ENCODE measurements at regions not wholly inside any gene's neighbourhood (a gene's known extent, or its start where the extent isn't known, plus 50 kb on each side); places are given as distances from the start of the nearest gene placed in this dataset.

GRCh38 chr2:106004851-106005250 lies 189.2 kb downstream of the UXS1 start:
- Histone ChIP-seq H3K9me3 (replicated peaks in 1 of 2; ENCODE audit: control insufficient read depth in 2 of 2, insufficient read depth in 1 of 2, low read depth in 1 of 2, low read length in 2 of 2) (peaks cover 0 to 11% of the 10 kb centered on the region in 2 donors), H2BK5ac (ENCODE audit: low read length) (no peak overlapping the region), H3K14ac (ENCODE audit: low read length) (no peak overlapping the region), H2BK120ac (ENCODE audit: low read depth, low read length) (no peak overlapping the region), H3K4me3 (ENCODE audit: low read length in 2 of 2) (no peak overlapping the region), H3K27ac (replicated peaks; ENCODE audit: low read length) (no peak overlapping the region), H3K9ac (ENCODE audit: low read depth, low read length, poor library complexity) (no peak overlapping the region), H2BK12ac (ENCODE audit: low read length) (no peak overlapping the region), H3K4ac (ENCODE audit: low read length) (no peak overlapping the region), H3K79me1 (ENCODE audit: low read depth, low read length) (no peaks in the 10 kb centered on the region), H3K4me1 (ENCODE audit: control insufficient read depth in 2 of 2, insufficient read depth in 1 of 2, low read depth in 1 of 2, low read length in 2 of 2) (no peaks in the 10 kb centered on the region), H3K27me3 (ENCODE audit: control insufficient read depth in 3 of 3, insufficient read depth in 3 of 3, low read depth in 1 of 3, low read length in 3 of 3) (no peaks in the 10 kb centered on the region), H4K8ac (ENCODE audit: low read depth, low read length) (no peak overlapping the region), H3K36me3 (replicated peaks in 1 of 2; ENCODE audit: control insufficient read depth in 2 of 2, insufficient read depth in 2 of 2, low read length in 2 of 2) (no peaks in the 10 kb centered on the region), H3K4me2 (ENCODE audit: insufficient read depth, low read length, poor library complexity, severe bottlenecking) (no peak overlapping the region), H3K18ac (ENCODE audit: low read length) (no peak overlapping the region), H2AK5ac (ENCODE audit: low read depth, low read length) (no peak overlapping the region), H2BK15ac (ENCODE audit: low read length) (no peak overlapping the region), H2AFZ (ENCODE audit: low read length) (no peak overlapping the region), H3K23ac (ENCODE audit: low read depth, low read length, poor library complexity) (no peak overlapping the region), H4K91ac (ENCODE audit: low read depth, low read length, poor library complexity) (no peak overlapping the region)
- no peak for DNase-seq (ENCODE audit: low spot score)
- no CpG with 5 or more reads among the region's 1 CpG for WGBS, 2 donors (ENCODE audit: extremely low coverage in 2 of 2, insufficient read length in 2 of 2, insufficient replicate concordance in 1 of 2)

GRCh38 chr2:105999211-105999989 lies 194.7 kb downstream of the UXS1 start:
- Histone ChIP-seq H3K9ac (ENCODE audit: low read depth, low read length, poor library complexity) (no peak overlapping the region), H3K9me3 (replicated peaks in 1 of 2; ENCODE audit: control insufficient read depth in 2 of 2, insufficient read depth in 1 of 2, low read depth in 1 of 2, low read length in 2 of 2) (peaks cover 0 to 1% of the 10 kb centered on the region in 2 donors), H3K4me1 (ENCODE audit: control insufficient read depth in 2 of 2, insufficient read depth in 1 of 2, low read depth in 1 of 2, low read length in 2 of 2) (no peaks in the 10 kb centered on the region), H2BK12ac (ENCODE audit: low read length) (no peak overlapping the region), H3K4ac (ENCODE audit: low read length) (no peak overlapping the region), H3K14ac (ENCODE audit: low read length) (no peak overlapping the region), H3K27me3 (ENCODE audit: control insufficient read depth in 3 of 3, insufficient read depth in 3 of 3, low read depth in 1 of 3, low read length in 3 of 3) (no peaks in the 10 kb centered on the region), H4K8ac (ENCODE audit: low read depth, low read length) (no peak overlapping the region), H2AFZ (ENCODE audit: low read length) (no peak overlapping the region), H3K79me1 (ENCODE audit: low read depth, low read length) (no peaks in the 10 kb centered on the region), H3K4me2 (ENCODE audit: insufficient read depth, low read length, poor library complexity, severe bottlenecking) (no peak overlapping the region), H2AK5ac (ENCODE audit: low read depth, low read length) (no peak overlapping the region), H4K91ac (ENCODE audit: low read depth, low read length, poor library complexity) (no peak overlapping the region), H2BK120ac (ENCODE audit: low read depth, low read length) (no peak overlapping the region), H3K36me3 (replicated peaks in 1 of 2; ENCODE audit: control insufficient read depth in 2 of 2, insufficient read depth in 2 of 2, low read length in 2 of 2) (no peaks in the 10 kb centered on the region), H3K4me3 (ENCODE audit: low read length in 2 of 2) (no peak overlapping the region), H2BK5ac (ENCODE audit: low read length) (no peak overlapping the region), H3K23ac (ENCODE audit: low read depth, low read length, poor library complexity) (no peak overlapping the region), H2BK15ac (ENCODE audit: low read length) (no peak overlapping the region), H3K18ac (ENCODE audit: low read length) (no peak overlapping the region), H3K27ac (replicated peaks; ENCODE audit: low read length) (no peak overlapping the region)
- WGBS, 2 donors (ENCODE audit: extremely low coverage in 2 of 2, insufficient read length in 2 of 2, insufficient replicate concordance in 1 of 2): no CpG with 5 or more reads among the region's 6 CpGs
- DNase-seq (ENCODE audit: low spot score): no peak

- Histone ChIP-seq H3K9ac (ENCODE audit: low read depth, low read length, poor library complexity) (no peak overlapping the region), H3K9me3 (replicated peaks in 1 of 2; ENCODE audit: control insufficient read depth in 2 of 2, insufficient read depth in 1 of 2, low read depth in 1 of 2, low read length in 2 of 2) (peaks cover 0 to 3% of the 10 kb centered on the region in 2 donors), H2BK120ac (ENCODE audit: low read depth, low read length) (no peak overlapping the region), H3K4ac (ENCODE audit: low read length) (no peak overlapping the region), H2AK5ac (ENCODE audit: low read depth, low read length) (no peak overlapping the region), H2BK15ac (ENCODE audit: low read length) (no peak overlapping the region), H3K14ac (ENCODE audit: low read length) (no peak overlapping the region), H3K23ac (ENCODE audit: low read depth, low read length, poor library complexity) (no peak overlapping the region), H2BK12ac (ENCODE audit: low read length) (no peak overlapping the region), H3K79me1 (ENCODE audit: low read depth, low read length) (no peaks in the 10 kb centered on the region), H3K4me2 (ENCODE audit: insufficient read depth, low read length, poor library complexity, severe bottlenecking) (no peak overlapping the region), H3K18ac (ENCODE audit: low read length) (no peak overlapping the region), H3K4me3 (ENCODE audit: low read length in 2 of 2) (no peak overlapping the region), H2BK5ac (ENCODE audit: low read length) (no peak overlapping the region), H3K27ac (replicated peaks; ENCODE audit: low read length) (no peak overlapping the region), H4K91ac (ENCODE audit: low read depth, low read length, poor library complexity) (no peak overlapping the region), H3K36me3 (replicated peaks in 1 of 2; ENCODE audit: control insufficient read depth in 2 of 2, insufficient read depth in 2 of 2, low read length in 2 of 2) (no peaks in the 10 kb centered on the region), H2AFZ (ENCODE audit: low read length) (no peak overlapping the region), H3K27me3 (ENCODE audit: control insufficient read depth in 3 of 3, insufficient read depth in 3 of 3, low read depth in 1 of 3, low read length in 3 of 3) (no peaks in the 10 kb centered on the region), H3K4me1 (ENCODE audit: control insufficient read depth in 2 of 2, insufficient read depth in 1 of 2, low read depth in 1 of 2, low read length in 2 of 2) (no peaks in the 10 kb centered on the region), H4K8ac (ENCODE audit: low read depth, low read length) (no peak overlapping the region)
- no CpG with 5 or more reads among the region's 2 CpGs for WGBS, 2 donors (ENCODE audit: extremely low coverage in 2 of 2, insufficient read length in 2 of 2, insufficient replicate concordance in 1 of 2)
- no peak for DNase-seq (ENCODE audit: low spot score)
Measured at GRCh38 chr2:105997711-105998110, 196.4 kb downstream of the UXS1 start.

- H4K91ac ChIP-seq (ENCODE audit: low read depth, low read length, poor library complexity): no peak overlapping the region
- no peak overlapping the region for H3K4me2 ChIP-seq (ENCODE audit: insufficient read depth, low read length, poor library complexity, severe bottlenecking)
- H3K9me3 ChIP-seq (replicated peaks in 1 of 2; ENCODE audit: control insufficient read depth in 2 of 2, insufficient read depth in 1 of 2, low read depth in 1 of 2, low read length in 2 of 2): peaks cover 7 to 8% of the 10 kb centered on the region in 2 donors
- H3K79me1 ChIP-seq (ENCODE audit: low read depth, low read length): no peaks in the 10 kb centered on the region
- H3K27me3 ChIP-seq (ENCODE audit: control insufficient read depth in 3 of 3, insufficient read depth in 3 of 3, low read depth in 1 of 3, low read length in 3 of 3): peaks cover 0 to 2% (median 0%) of the 10 kb centered on the region in 3 experiments
- no peak overlapping the region for H2AFZ ChIP-seq (ENCODE audit: low read length)
- H3K4me1 ChIP-seq (ENCODE audit: control insufficient read depth in 2 of 2, insufficient read depth in 1 of 2, low read depth in 1 of 2, low read length in 2 of 2): no peaks in the 10 kb centered on the region
- no peak overlapping the region for H2BK120ac ChIP-seq (ENCODE audit: low read depth, low read length)
- H2BK15ac ChIP-seq (ENCODE audit: low read length): no peak overlapping the region
- no peak overlapping the region for H3K27ac ChIP-seq (replicated peaks; ENCODE audit: low read length)
- H3K36me3 ChIP-seq (replicated peaks in 1 of 2; ENCODE audit: control insufficient read depth in 2 of 2, insufficient read depth in 2 of 2, low read length in 2 of 2): no peaks in the 10 kb centered on the region
- H4K8ac ChIP-seq (ENCODE audit: low read depth, low read length): no peak overlapping the region
- H3K4ac ChIP-seq (ENCODE audit: low read length): no peak overlapping the region
- no peak for DNase-seq (ENCODE audit: low spot score)
- no peak overlapping the region for H3K4me3 ChIP-seq (ENCODE audit: low read length in 2 of 2)
- WGBS, 2 donors (ENCODE audit: extremely low coverage in 2 of 2, insufficient read length in 2 of 2, insufficient replicate concordance in 1 of 2): no CpG with 5 or more reads among the region's 6 CpGs
- H3K23ac ChIP-seq (ENCODE audit: low read depth, low read length, poor library complexity): no peak overlapping the region
- no peak overlapping the region for H2BK5ac ChIP-seq (ENCODE audit: low read length)
- H2AK5ac ChIP-seq (ENCODE audit: low read depth, low read length): no peak overlapping the region
- H2BK12ac ChIP-seq (ENCODE audit: low read length): no peak overlapping the region
- H3K14ac ChIP-seq (ENCODE audit: low read length): no peak overlapping the region
- no peak overlapping the region for H3K18ac ChIP-seq (ENCODE audit: low read length)
- no peak overlapping the region for H3K9ac ChIP-seq (ENCODE audit: low read depth, low read length, poor library complexity)
Measured at GRCh38 chr2:105990624-105991023, 203.5 kb downstream of the UXS1 start.

All from neuronal stem cell (in vitro differentiated cells).